SH-SY5Y (cell line): ENCODE measurements at regions not wholly inside any gene's neighbourhood (a gene's known extent, or its start where the extent isn't known, plus 50 kb on each side); places are given as distances from the start of the nearest gene placed in this dataset.

Source experiments
- GATA2 ChIP-seq: IDR thresholded peaks from 2 replicates; pipeline ENCODE4 v1.6.1; 2011; ENCODE audit warnings: mild to moderate bottlenecking, low read depth, low read length
- GATA3 ChIP-seq: IDR thresholded peaks from 2 replicates; pipeline ENCODE4 v1.6.1; 2011; ENCODE audit warnings: low read depth, mild to moderate bottlenecking, low read length, moderate library complexity

DNA sequence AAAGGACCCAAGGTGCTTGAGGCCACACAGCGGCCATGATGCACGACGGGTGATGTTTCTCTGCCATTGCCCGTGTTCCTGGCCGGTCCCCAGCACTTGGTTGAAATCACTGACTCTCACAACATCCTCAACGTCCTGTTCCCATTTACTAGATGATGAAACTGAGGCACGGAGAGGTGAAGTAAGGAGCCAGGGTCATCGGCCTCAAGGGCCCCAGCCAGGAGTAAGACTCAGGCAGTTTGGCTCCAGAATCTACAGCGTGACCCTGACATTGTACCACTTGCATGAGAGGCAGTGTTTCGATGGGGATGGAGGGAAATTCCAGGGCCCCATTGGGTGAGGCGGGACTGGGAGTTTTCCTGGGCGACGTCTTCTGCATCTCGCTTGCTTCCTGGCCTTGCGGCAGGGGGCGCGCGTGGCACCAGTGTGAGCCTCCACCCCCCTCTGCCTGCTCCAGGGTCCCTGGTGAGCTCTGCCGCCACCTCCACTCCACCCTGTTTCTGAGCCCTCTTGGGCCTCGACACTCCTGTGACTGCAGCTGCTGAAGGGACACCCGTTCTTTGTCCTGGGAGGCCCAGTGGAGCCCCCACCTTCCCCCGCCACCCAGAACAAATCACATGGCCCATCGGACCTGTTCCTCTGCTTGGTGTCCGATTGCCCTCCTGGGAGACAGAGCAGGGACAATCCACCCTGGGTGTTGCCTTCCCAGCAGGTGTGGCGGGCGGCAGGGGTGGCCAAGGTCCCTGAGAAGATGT is 133.0 kb upstream of the GSE1 start:
- no peak for TF ChIP-seq GATA2
- TF ChIP-seq GATA3, result no peak

DNA sequence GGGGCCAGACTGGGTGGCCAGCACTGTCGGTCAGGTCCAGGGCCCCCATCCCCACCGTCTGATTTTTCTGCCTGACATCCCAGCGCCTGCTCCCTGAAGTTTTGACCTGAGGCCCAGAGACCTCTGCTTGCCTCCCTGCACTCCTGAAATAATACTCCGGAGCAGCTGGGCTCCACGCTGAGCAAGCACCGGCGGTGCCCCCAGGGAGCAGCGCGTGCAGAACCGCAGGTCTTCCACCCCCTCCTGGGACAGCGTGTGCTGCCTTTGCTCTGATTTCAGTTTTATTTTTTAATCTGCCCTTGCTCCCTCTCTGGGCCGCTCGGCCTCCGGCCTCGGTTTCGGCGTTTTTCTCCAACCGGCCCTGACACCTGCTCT is 132.4 kb upstream of the GSE1 start:
- TF ChIP-seq GATA2, result no peak
- no peak for TF ChIP-seq GATA3

DNA sequence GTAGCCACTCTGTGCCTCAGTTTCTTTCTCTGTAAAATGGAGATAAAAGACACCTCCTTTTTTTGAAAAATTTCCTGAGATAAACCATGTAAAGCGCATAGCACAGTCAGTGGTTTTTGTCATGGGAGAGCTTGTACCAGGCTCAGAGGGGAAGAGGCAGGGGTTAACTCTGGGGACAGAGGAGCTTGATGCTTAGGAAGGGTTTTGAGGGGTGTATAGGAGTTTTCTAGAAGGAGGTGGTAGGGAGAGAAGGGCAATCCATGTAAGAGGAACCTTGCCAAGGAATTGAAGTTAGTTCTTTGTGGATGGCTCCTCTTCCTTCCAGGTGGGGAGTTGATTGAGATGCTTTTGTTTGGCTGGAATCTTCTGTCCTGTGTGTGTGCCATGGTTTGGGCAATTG is 131.9 kb upstream of the GSE1 start:
- no peak for TF ChIP-seq GATA2
- no peak for TF ChIP-seq GATA3

DNA sequence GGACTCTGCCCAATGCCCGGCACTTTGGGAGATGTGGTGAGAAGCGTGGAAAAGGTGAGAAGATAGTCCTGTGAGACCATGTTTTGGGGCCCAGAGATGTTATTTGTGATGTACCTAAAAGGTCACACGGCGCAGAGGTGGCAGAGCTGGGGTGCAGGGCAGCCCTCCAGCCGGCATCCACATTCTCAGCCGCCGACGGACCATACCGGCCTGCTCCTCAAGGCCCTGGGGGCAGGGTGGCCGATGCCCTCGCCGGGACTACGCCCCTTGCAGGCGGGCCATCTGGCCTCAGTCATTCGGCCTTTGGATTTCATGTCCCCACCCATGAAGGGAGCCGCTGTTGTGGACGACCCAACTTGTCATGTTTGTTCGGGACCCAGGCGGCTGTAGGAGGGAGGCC is 131.4 kb upstream of the GSE1 start:
- TF ChIP-seq GATA3 (no peak), GATA2 (no peak)

DNA sequence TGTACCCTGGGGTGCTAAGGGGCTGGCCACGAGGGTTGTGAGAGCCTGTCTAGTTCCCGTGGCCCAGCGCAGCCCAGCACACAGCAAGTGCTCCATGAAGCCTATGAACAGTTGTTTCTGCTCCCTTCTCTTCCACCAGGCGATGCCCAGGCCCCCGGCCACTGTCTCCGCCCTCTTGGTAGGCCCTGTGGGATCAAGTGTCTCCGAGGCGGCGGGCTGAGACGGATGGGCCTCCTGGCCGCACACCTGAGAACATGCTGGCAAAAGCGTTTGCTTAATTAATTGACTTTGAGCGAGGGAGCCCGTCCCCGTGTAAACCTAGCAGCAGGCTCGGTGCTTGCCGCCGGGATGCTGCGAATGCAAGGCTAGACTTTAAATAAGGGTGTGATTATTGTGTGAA is 129.7 kb upstream of the GSE1 start:
- TF ChIP-seq GATA2 (no peak), GATA3 (no peak)

DNA sequence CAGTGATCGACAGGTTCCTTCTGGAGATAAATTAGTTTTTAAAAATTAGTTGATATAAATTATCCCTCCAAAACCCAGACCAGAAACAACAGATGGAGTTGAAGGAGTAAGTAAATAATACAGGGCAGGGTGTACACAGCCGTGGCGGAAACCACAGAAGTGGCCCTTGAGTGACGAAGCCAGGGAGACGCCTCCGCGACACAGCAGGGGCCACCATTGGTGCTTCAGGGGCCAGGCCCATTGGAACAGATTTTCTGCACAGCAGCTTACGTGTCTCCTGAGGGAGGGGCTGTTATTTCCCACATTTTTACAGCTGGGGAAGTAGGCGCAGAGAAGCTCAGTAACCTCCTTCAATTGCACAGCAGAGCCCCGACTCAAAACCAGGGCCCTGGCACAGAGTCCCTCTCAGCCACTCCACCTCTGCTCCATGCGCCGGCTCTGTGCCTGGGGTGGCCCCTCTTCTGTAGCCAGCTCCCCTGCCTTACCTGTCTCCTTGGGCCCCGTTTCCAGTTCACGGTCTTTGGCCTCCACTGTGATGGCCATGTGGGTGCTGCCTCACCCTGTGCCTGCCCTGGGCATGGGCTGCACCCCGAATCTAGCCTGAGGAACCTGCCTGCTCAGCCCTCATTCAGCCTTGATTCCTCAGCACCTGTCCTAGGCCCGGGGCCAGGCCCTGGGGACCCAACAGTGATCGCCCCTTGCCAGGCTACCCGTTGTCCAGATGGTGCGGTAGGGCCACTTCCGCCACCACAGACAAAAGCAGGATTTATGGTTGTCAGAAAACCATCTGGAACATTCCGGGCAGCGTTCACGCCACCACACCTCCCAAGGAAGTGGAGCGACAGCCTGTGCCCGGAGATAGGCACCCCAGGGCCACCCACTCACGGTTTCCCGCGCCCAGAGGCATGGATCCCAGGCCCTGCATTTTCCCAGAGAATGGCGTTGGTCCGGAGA is 128.5 kb upstream of the GSE1 start:
- TF ChIP-seq GATA3 (no peak), GATA2 (no peak)

DNA sequence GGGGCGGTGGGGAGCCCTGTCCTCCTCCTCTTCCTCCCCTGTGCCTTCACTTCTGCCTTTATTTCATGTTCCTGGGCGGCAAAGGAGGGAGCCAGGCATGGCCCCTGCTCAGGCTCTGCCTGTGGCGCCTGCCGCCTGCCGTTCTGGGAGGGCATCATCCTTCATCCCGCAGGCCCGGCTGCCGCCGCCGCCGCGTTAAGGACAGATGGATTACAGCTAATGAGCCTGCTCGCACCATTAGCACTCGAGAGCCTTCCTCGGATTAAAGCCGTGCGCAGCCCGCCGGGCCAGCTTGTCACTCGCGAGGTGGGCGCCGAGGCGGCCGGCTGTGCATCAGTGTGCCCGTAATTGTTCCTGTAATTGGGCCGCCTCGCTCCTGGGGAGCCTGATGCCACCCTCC is 127.7 kb upstream of the GSE1 start:
- TF ChIP-seq GATA2, result no peak

DNA sequence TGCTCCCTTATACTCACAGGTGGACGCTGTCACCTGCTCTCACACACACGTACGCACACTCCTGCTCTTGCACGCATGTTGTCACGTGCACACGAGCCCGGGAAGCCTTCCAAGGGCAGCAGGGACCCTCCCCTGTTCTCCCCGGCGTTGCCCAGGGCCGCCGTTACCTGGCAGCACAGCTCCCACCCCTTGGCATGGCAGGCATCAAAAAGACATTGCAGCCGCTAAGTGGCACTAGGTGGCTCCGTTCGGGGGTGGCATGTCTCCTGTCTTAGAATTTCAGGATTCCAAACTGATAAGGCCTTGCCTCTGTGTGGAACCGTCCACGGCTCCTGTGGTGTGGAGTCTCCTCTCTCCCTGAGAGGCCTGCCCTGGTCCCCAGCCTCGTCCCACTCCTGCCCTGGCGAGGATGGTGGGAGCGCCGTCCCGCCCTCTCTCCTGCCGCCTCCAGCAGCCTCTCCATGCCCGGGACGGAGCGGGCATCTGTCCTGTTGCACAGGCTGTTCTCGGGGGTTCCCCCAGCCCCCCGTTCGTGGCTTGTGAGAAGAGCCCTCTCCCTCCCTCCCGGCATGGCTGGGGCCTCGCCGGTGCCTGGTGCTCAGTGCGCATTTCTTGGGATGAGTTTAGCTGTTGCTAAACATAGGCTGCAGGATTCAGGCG is 126.7 kb upstream of the GSE1 start:
- no peak for TF ChIP-seq GATA3
- TF ChIP-seq GATA2, result no peak

DNA sequence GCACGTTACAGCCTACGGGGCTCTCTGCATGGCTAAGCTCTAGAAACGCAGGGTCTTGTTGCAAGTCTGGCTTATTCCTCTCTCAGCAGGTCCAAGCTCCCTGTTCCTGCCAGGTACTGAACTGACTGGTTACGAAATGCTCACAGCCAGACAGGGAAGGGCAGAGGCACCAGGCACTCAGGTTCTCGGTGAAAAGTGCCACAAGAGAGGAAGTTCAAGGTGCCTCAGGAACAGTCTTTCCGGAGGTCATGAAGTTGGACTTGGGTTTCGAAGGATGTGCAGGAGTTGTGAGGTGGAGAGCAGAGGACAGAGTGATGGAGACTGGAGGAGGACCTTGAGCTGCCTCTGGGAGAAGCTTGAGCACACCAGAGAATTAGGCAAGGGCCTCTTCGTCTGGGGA is 124.7 kb upstream of the GSE1 start:
- TF ChIP-seq GATA2 (no peak), GATA3 (no peak)

DNA sequence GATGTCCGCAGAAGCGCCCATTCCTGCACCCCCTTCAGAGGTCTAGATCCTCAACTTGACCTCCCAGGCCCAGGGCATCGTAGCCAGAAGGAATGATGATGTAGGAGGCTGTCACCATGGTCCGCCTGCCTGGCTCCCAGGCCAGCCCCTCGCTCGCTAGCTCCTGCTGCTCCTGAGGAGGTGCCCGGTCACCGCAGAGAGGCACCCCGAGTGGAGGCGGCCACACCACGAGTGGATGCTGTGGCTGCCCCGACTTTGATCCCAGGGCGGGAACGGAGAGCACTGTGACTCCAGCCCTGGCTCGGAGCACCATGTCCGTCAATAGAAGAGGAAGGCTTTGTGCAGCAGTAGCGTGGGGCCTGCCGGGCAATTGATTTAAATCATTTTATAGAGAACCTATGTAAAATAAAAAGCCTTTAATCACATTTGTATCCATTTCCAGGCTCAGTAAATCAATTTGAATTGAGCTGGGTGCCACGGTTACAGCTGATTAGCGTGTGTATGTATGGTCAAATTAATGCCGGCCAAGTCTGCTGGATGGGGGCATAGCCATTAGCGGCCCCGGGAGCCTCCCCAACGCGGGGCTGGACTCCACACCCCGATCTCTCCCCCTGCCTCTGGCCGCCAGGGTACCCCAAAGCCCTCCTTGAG is 122.6 kb upstream of the GSE1 start:
- TF ChIP-seq GATA3 (no peak), GATA2 (no peak)

DNA sequence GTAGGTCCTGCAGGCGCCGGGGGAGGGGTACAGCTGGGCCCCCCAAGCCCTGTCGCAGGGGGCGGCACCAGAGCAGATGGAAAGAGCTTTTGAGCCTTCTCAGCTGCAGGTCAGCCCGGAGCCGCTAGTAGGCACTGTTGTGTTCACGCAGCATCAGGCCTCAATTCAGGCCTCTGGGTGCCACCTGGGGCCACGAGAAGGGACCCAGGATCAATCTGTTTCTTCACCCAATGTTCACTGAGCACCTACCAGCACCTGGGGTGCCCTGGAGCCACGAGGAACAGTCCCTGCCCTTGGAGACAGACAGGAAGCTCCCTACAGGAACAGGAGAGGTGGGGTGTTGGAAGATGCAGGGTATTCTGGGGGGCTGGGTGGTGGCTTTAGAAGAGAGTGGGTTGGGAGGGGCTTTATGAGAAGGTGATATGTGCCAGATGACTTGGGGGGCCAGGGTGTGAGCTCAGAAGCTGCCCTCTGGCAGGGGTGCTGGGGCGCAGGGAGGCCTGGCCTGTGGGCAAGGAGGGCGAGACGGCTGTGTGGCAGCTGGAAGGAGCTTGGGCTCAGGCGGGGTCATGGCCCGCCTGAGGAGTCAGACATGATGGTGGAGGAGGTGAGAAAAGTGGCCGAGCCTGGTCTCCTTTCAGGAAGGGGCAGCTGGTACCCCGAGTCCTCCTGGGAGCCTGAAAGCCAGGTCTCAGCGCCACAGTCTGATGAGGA is 121.9 kb upstream of the GSE1 start:
- TF ChIP-seq GATA2 (no peak), GATA3 (no peak)

DNA sequence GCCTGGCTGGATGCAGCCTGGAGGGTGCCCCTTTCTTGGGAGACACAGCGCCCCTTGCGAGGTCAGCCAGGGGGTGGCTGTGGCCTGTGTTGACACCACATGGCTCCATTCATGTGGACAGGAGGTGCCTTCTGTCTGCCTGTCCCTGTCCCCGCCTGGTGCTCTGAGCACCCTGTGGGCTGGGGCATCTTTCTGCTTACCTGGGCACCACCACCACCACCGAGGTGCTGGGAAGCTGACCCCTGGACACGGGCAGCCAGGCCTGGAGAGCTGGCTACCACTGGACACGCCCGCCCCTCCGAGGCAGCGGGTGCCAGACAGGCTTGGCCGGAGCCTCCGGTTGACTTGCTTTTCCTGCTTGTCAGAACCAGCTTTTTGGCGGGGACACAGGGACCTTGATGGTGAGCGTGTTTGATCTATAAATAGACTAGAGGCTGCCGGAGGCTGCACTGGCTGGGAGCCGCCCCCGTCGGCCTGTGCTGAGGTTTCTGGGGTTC is 121.3 kb upstream of the GSE1 start:
- TF ChIP-seq GATA2 (no peak), GATA3 (no peak)

DNA sequence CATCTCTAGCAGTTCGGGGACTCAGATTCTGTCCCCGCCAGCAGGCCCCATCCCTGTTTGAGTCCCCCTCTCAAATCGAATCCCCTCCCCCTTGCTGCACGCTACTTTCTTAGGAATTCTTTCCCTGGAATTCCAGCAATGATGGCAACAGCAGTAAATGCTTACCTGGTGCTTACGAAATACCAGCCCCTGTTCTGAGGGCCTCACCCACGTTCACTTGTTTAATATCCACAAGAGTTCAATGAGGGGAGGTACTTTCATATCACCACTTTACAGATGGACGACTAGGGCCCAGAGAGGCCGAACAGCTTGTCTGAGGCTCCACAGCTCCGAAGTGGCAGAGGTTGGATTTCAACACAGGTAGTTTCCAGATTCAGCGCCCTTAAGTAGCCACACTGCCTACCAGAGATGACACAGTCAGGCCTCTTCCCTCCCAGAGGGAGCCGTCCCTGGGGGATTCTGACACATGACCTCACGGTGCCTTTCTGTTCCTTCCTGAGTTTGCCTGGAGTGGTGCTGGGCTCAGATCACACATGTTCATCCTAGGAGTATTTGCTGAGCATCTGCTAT is 120.7 kb upstream of the GSE1 start:
- TF ChIP-seq GATA3 (no peak), GATA2 (no peak)

DNA sequence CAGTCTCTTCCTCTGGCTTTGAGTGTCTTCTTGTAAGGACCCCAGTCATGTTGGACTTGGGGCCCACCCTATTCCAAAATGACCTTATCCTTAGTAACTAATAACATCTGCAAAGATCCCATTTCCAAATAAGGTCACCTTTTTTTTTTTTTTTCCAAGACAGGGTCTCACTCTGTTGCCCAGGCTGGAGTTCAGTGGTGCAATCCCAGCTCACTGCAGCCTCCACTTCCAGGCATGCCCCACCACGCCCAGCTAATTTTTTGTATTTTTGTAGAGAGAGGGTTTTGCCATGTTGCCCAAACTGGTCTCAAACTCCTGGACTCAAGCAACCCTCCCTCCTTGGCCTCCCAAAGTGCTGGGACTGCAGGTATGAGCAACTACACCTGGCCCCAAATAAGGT is 118.8 kb upstream of the GSE1 start:
- TF ChIP-seq GATA3, result no peak
- TF ChIP-seq GATA2, result no peak
